K562 (cell line): ENCODE measurements at regions not wholly inside any gene's neighbourhood (a gene's known extent, or its start where the extent isn't known, plus 50 kb on each side); places are given as distances from the start of the nearest gene placed in this dataset.

Source experiments
- ATAC-seq: fragments of 200-7000 bp; cut with Tn5 transposase; 3 replicates; pipeline ENCODE4 v1.9.1; 2020; ENCODE audit warnings: moderate library complexity
- BruUV-seq: library from RNA; stranded (reverse); fragments of 400-500 nt; replicated peaks from 2 replicates; lab custom pipeline; 2021; lab: Mats Ljungman, UMichigan
- CTCF ChIA-PET: fragments of 300-600 bp; formaldehyde crosslinking; extraction: SDS; loops from one replicate; lab custom pipeline; 2021; ENCODE audit warnings: low intra/inter-chr PET ratio; lab: Yijun Ruan, JAX
- POLR2A ChIA-PET: fragments of 300-600, 350-650 bp; sonication (Branson Sonifier 250); formaldehyde crosslinking; extraction: SDS; loops from one replicate; lab custom pipeline; 2021; ENCODE audit warnings: antibody characterized with exemption, inconsistent platforms; lab: Yijun Ruan, JAX
- DNase-seq, 4 experiments: peaks; one replicate each; pipeline versions ENCODE4 v3.0.0 to v3.0.0-alpha.2; 2011 to 2018; ENCODE audit warnings: low spot score in 3 of 4, mixed read lengths in 3 of 4; ENCODE audit errors: extremely low read depth in 1 of 4
- FAIRE-seq: peaks from 2 replicates; lab custom pipeline; 2011; peaks lifted over from hg19 to GRCh38; lab: Jason Lieb, UNC
- H2AFZ ChIP-seq: 2 replicates; pipeline ENCODE4 v1.6.0; 2011; ENCODE audit warnings: low read depth, low read length, control low read depth, inconsistent platforms
- H3K27ac ChIP-seq: fragments of 200-600 bp; 3 replicates; pipeline ENCODE4 v1.8.0; 2011; ENCODE audit warnings: low read depth, mild to moderate bottlenecking, control low read depth, inconsistent platforms, low read length, moderate library complexity, mixed read lengths; ENCODE audit errors: extremely low read depth
- H3K27me3 ChIP-seq, 2 experiments: fragments of 300-600 bp in 1 of 2; 2 replicates in 1 of 2; 3 replicates in 1 of 2; pipeline versions ENCODE4 v1.6.0 to v1.8.0; 2011; ENCODE audit warnings: inconsistent platforms in 2 of 2, low read length in 2 of 2, mild to moderate bottlenecking in 1 of 2, mixed read lengths in 1 of 2, moderate library complexity in 1 of 2; ENCODE audit not compliant: control insufficient read depth in 2 of 2, insufficient read depth in 2 of 2
- H3K36me3 ChIP-seq: fragments of 300-600 bp; 3 replicates; pipeline ENCODE4 v1.8.0; 2011; ENCODE audit warnings: mild to moderate bottlenecking, low read length, inconsistent platforms; ENCODE audit not compliant: control insufficient read depth, insufficient read depth
- H3K4me1 ChIP-seq, 2 experiments: fragments of 200-600 bp in 1 of 2; replicated peaks in 1 of 2; 2 replicates in 1 of 2; 3 replicates in 1 of 2; pipeline versions ENCODE4 v1.5.1 to v1.8.0; 2011; ENCODE audit warnings: inconsistent platforms in 2 of 2, low read length in 2 of 2, mild to moderate bottlenecking in 1 of 2, mixed read lengths in 1 of 2, moderate library complexity in 1 of 2; ENCODE audit not compliant: control insufficient read depth in 2 of 2, insufficient read depth in 2 of 2
- H3K4me2 ChIP-seq: 2 replicates; pipeline ENCODE4 v1.6.1; 2011; ENCODE audit warnings: low read length, control low read depth, inconsistent platforms, mixed read lengths; ENCODE audit not compliant: insufficient read depth
- H3K4me3 ChIP-seq: fragments of 200-600 bp; sonication (generic), shearing (Covaris generic); 2 replicates; pipeline ENCODE4 v1.5.1; 2016; ENCODE audit warnings: control low read depth, inconsistent platforms
- H3K79me2 ChIP-seq: fragments of 200-600 bp; 3 replicates; pipeline ENCODE4 v1.8.0; 2011; ENCODE audit warnings: low read length, inconsistent platforms; ENCODE audit not compliant: control insufficient read depth, insufficient read depth
- H3K9ac ChIP-seq, 2 experiments: 2 replicates each; pipeline versions ENCODE4 v1.6.0 to v1.6.1; 2011; ENCODE audit warnings: low read depth in 2 of 2, low read length in 2 of 2, control low read depth in 1 of 2, inconsistent platforms in 1 of 2, mild to moderate bottlenecking in 1 of 2, mixed read lengths in 1 of 2; ENCODE audit not compliant: insufficient read depth in 1 of 2
- H3K9me1 ChIP-seq: one replicate; pipeline ENCODE4 v1.6.0; 2011; ENCODE audit warnings: inconsistent platforms, mild to moderate bottlenecking, low read length, moderate library complexity; ENCODE audit not compliant: control insufficient read depth, insufficient read depth
- H3K9me3 ChIP-seq: replicated peaks from 2 replicates; pipeline ENCODE4 v1.5.1; 2011; ENCODE audit warnings: low read depth, low read length, inconsistent platforms; ENCODE audit not compliant: control insufficient read depth, insufficient read depth
- H4K20me1 ChIP-seq: replicated peaks from 2 replicates; pipeline ENCODE4 v1.6.1; 2011; ENCODE audit warnings: low read length, inconsistent platforms, mixed read lengths; ENCODE audit not compliant: control insufficient read depth, insufficient read depth
- ETV6 ChIP-seq, 3 experiments: fragments of 150-350 bp in 1 of 3; sonication (generic) in 1 of 3; formaldehyde crosslinking in 1 of 3; IDR thresholded peaks; 2 replicates each; pipeline versions ENCODE4 v1.6.1 to v1.8.0; 2014 to 2022; ENCODE audit warnings: borderline replicate concordance in 2 of 3, low read depth in 2 of 3, antibody characterized with exemption in 1 of 3, low read length in 1 of 3, mild to moderate bottlenecking in 1 of 3, missing genetic modification reagents in 1 of 3
- FOXO4 ChIP-seq: fragments of 450-650 bp; formaldehyde crosslinking; IDR thresholded peaks from 2 replicates; pipeline ENCODE4 v1.4.0; 2020; ENCODE audit warnings: mild to moderate bottlenecking, moderate library complexity
- GTF2B ChIP-seq: IDR thresholded peaks from 2 replicates; pipeline ENCODE4 v1.6.1; 2011; ENCODE audit not compliant: insufficient read length; ENCODE audit errors: extremely low read depth
- HDAC2 ChIP-seq: fragments of 450-650 bp; IDR thresholded peaks from 2 replicates; pipeline ENCODE4 v1.6.1; 2016; ENCODE audit warnings: mild to moderate bottlenecking
- HOXB6 ChIP-seq: fragments of 250-450 bp; sonication (Bioruptor Pico); IDR thresholded peaks from 2 replicates; pipeline ENCODE4 v1.5.1; 2022; ENCODE audit warnings: mild to moderate bottlenecking, borderline replicate concordance
- JUND ChIP-seq, 2 experiments: IDR thresholded peaks; 2 replicates in 1 of 2; 3 replicates in 1 of 2; pipeline ENCODE4 v1.6.1; 2011; ENCODE audit warnings: borderline replicate concordance in 2 of 2, low read depth in 2 of 2, low read length in 2 of 2, improper control_type of control experiment in 1 of 2, missing biosample characterization in 1 of 2, missing genetic modification characterization in 1 of 2, missing genetic modification reagents in 1 of 2
- MECOM ChIP-seq: fragments of 250-450 bp; sonication (Bioruptor Pico); IDR thresholded peaks from 2 replicates; pipeline ENCODE4 v1.8.0; 2022; ENCODE audit warnings: inconsistent platforms
- MNT ChIP-seq, 2 experiments: fragments of 450-650 bp; conservative IDR thresholded peaks; 2 replicates each; pipeline ENCODE4 v1.6.1; 2017; ENCODE audit warnings: mild to moderate bottlenecking in 2 of 2, moderate library complexity in 2 of 2
- NR0B1 ChIP-seq: fragments of 450-650 bp; IDR thresholded peaks from one replicate; pipeline ENCODE4 v1.6.1; 2018; ENCODE audit warnings: mild to moderate bottlenecking, moderate library complexity; ENCODE audit not compliant: partially characterized antibody
- RAD51 ChIP-seq: fragments of 450-650 bp; IDR thresholded peaks from 2 replicates; pipeline ENCODE4 v1.7.1; 2016; ENCODE audit warnings: low read depth, mild to moderate bottlenecking, borderline replicate concordance
- RB1 ChIP-seq: fragments of 450-650 bp; IDR thresholded peaks from 2 replicates; pipeline ENCODE4 v1.6.1; 2017; ENCODE audit warnings: low read depth, mild to moderate bottlenecking
- SIRT6 ChIP-seq: IDR thresholded peaks from one replicate; pipeline ENCODE4 v1.6.1; 2012; ENCODE audit warnings: low read depth, mild to moderate bottlenecking, control low read depth, inconsistent platforms, low read length, moderate library complexity
- SMAD2 ChIP-seq: fragments of 150-350 bp; IDR thresholded peaks from 2 replicates; pipeline ENCODE4 v1.6.1; 2014; ENCODE audit warnings: low read depth, mild to moderate bottlenecking, low read length
- SOX6 ChIP-seq: fragments of 450-650 bp; IDR thresholded peaks from 2 replicates; pipeline ENCODE4 v1.6.1; 2014; ENCODE audit warnings: mild to moderate bottlenecking
- SP1 ChIP-seq: sonication (generic); formaldehyde crosslinking; IDR thresholded peaks from 2 replicates; pipeline ENCODE4 v1.8.1; 2022; ENCODE audit warnings: mild to moderate bottlenecking, missing genetic modification reagents
- ZC3H8 ChIP-seq: fragments of 450-650 bp; IDR thresholded peaks from 2 replicates; pipeline ENCODE4 v1.6.1; 2017
- ZNF134 ChIP-seq: fragments of 250-450 bp; sonication (Bioruptor Pico); conservative IDR thresholded peaks from 2 replicates; pipeline ENCODE4 v1.4.0; 2020
- ZNF655 ChIP-seq: fragments of 250-450 bp; sonication (Bioruptor Pico); IDR thresholded peaks from 2 replicates; pipeline ENCODE4 v1.5.0; 2021
- WGBS: fragments of 100-300 bp; shearing (Covaris generic); methylation state at CpG from one replicate; pipeline ENCODE4 v1.1.6; 2016; ENCODE audit warnings: low coverage, mixed read lengths; ENCODE audit not compliant: insufficient coverage; ENCODE audit errors: missing lambda C conversion rate; 5-methylcytosine and 5-hydroxymethylcytosine counted together
- in situ Hi-C: fragments of 300-500 bp; cut with MboI; formaldehyde crosslinking; loops from 4 replicates; pipeline ENCODE4 v1.15.0; 2018; ENCODE audit warnings: inconsistent platforms, mixed read lengths
- intact Hi-C: fragments of 100-400 bp; cut with micrococcal nuclease; formaldehyde crosslinking; loops from 2 replicates; pipeline ENCODE4 v1.14.2; 2022

- DNase-seq (no peak), FAIRE-seq (no peak), ATAC-seq (no peak)
- Histone ChIP-seq H3K27me3 (no peaks in the 10 kb centered on the region), H3K9me1 (no peaks in the 10 kb centered on the region), H3K27ac (no peak overlapping the region), H3K9ac (no peak overlapping the region), H3K4me3 (no peak overlapping the region), H4K20me1 (no peaks in the 10 kb centered on the region), H3K9me3 (no peaks in the 10 kb centered on the region; the same call in 1 of the 2 replicates), H3K79me2 (no peaks in the 10 kb centered on the region), H3K36me3 (no peaks in the 10 kb centered on the region), H3K4me1 (no peaks in the 10 kb centered on the region), H2AFZ (no peak overlapping the region), H3K4me2 (no peak overlapping the region)
- ChIA-PET POLR2A (no interaction called here), CTCF (no interaction called here)
- WGBS, result 0% methylated on average over 2 of the region's 2 CpGs
- intact Hi-C loops, result no loop called here
- no TSS peak for BruUV-seq
- in situ Hi-C loops, result no loop called here
- TF ChIP-seq NR0B1 (no peak), ETV6 (IDR thresholded peaks at IDR 0.05; ENCODE audit: borderline replicate concordance in 1 of 2, low read depth in 2 of 2, low read length in 1 of 2) (no peak), ETV6 (CRISPR knock-in tag; IDR thresholded peaks at IDR 0.05; ENCODE audit: borderline replicate concordance) (no peak), ZNF134 (CRISPR knock-in tag) (no peak), GTF2B (no peak), RB1 (no peak), ZC3H8 (no peak), RAD51 (no peak), HDAC2 (no peak), MECOM (no peak), SIRT6 (no peak), SOX6 (no peak), HOXB6 (CRISPR knock-in tag) (no peak), JUND (IDR thresholded peaks at IDR 0.05; ENCODE audit: borderline replicate concordance, low read depth, low read length) (no peak), JUND (tag; IDR thresholded peaks at IDR 0.05; ENCODE audit: borderline replicate concordance, low read depth, low read length) (no peak), SMAD2 (no peak), FOXO4 (CRISPR knock-in tag) (no peak), SP1 (CRISPR knock-in tag) (no peak), ZNF655 (CRISPR knock-in tag) (no peak), MNT (conservative IDR thresholded peaks at IDR 0.05) (no peak)
Observed at GRCh38 chr4:96833831-96834230, 993.9 kb downstream of the PDHA2 start.
